GM18861 (cell line): ENCODE measurements at regions not wholly inside any gene's neighbourhood (a gene's known extent, or its start where the extent isn't known, plus 50 kb on each side); places are given as distances from the start of the nearest gene placed in this dataset.
A peak's percentile ranks its signal among the peaks of the same experiment; 100 is the strongest.

Experiments used
- ATAC-seq: cut with Tn5 transposase; IDR thresholded peaks from one replicate; pipeline ENCODE4 v1.9.1; 2021; ENCODE audit not compliant: unreplicated experiment

DNA sequence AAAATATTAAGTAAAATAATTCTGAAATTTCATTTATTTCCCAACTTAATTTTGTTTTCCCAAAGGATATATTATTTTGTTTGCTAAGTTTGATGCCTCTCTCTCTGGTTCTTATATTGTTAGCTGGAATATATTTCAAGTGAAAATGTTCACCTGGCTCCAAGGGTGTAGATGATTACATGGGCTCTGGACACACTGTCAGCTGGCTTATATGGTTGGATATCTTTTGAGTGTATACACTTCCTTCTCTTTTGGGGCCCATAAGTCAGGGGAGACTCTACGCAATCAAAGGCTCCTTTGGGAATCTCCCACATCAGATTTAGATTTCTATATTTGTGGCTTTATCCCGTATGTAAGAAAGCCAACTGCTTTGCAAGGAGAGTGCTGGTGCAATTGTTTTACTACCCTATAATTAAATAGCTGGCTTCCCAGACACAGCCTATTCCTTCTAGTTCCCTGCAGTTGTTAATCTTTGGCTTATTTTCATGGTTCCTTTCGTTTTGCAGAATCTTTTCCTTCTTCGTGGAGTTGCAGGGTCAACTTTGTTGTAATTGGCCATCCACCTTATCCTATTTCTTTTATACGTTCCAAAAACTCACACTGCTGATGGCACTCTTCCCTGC is 225.7 kb downstream of the DPH6 start:
- ATAC-seq = no peak

DNA sequence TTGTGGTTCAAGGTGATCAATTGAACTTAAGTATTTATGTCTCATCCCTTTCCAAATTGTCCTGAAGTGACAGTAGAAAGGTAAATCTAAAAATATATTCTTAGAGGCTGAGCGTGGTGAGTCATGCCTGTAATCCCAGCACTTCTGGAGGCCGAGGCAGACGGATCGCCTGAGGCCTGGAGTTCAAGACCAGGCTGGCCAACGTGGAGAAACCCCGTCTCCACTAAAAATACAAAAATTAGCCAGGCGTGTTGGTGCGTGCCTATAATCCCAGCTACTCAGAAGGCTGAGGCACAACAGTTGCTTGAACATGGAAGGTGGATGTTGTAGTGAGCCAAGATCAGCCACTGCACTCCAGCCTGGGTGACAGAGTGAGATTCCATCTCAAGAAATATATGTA is 226.6 kb downstream of the DPH6 start:
- ATAC-seq = no peak

DNA sequence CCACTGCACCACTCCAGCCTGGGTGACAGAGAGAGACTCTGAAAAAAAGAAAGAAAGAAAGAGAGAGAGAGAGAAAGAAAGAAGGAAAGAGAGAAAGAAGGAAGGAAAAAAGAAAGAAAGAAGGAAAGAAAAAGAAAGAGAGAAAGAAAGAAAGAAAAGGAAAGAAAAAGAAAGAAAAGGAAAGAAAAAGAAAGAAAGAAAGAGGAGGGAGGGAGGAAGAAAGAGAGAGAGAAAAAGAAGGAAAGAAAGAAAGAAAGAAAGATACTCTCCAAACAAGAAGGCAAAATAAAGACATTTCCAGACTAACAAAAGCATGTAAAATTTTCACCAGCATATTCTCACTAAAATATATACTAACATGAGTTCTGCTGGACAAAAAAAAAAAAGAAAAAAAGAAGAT is 228.7 kb downstream of the DPH6 start:
- no peak for ATAC-seq

GRCh38 chr15:35312344-35312743 is 227.2 kb upstream of the NANOGP8 start:
- ATAC-seq = no peak

- ATAC-seq = no peak
Measured at GRCh38 chr15:35311615-35312014, 226.5 kb upstream of the NANOGP8 start.

- ATAC-seq = no peak
Measured at GRCh38 chr15:35309886-35310285, 224.8 kb upstream of the NANOGP8 start.

DNA sequence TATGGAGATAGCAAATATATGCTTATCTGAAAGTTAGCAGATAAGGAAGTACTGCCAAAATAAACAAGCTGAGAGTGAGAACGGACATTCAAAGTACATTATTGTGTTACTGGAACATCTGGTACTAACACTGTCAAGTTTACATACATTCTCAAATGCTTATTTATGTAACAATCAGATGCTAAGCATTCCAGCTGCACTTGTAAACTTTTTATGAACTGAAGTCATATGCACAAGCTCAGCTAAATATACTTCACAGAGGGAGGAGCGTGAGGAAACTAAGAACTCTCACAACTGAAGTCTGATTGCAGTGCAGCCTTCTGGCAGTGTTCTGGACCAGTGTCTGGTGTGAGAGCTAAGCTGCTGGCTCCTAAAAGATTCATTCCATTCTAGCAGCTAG is 223.7 kb upstream of the NANOGP8 start:
- ATAC-seq = no peak

DNA sequence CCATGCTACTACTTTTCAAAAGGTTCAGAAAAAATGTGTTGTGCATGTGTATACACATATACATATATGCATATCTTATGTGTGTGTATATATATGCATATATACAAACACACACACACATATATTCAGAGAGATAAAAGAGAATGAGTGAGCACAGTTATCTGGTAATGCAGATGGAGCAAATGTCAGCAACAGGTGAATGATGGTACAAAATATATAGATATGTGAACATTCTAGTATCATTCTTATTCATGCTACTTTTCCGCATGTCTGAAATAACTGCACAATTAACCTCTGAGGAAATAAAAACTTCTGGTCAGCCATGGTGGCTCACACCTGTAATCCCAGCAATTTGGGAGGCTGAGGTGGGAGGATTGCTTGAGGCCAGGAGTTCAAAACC is 222.6 kb upstream of the NANOGP8 start:
- no peak for ATAC-seq

DNA sequence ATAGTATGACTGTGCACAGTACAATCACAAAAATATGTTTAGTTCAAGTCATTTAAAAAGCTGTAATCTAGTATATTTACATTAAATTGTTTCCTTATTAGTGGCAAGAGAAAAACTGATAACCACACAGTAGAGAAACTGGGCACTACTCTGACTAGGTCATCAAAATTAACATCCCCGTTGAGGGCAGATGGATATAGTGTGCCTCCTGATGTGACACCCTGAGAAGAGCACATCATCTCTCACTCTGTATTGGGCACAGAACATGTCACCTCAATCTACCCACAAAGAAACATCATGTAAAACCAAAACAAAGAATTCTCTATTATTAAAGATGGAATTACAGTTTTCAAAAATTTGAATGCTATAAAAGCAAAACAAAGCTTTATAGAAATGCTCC is 221.9 kb upstream of the NANOGP8 start:
- ATAC-seq = no peak

DNA sequence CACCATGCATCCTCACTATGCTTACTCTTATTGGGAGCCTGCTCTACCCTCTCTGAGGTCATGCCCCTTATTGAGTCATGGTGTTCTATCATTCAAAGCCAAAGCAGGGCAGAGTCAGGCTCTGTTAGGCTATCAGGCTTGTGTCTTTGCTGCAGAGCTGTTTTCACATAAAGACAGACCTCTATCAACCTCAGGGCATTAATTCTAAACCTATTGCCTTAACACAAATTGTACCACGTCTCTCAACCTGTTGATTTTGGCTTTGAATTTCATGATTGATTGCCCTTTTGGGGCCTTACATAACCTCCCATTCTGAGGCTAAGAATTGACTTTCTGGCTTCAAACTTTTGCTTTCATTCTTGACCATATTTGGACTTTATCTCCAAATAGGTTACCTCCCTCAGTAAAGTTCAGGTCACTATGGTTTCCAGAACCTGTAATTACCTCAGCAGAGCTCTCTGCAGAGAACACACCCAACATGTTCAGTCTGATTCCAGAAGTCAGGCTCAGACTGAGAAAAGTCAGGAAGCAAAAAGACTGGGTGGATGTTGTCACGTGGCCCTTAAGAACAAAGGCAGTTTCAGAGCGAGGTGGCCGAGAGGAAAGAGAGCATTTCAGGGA is 221.4 kb upstream of the NANOGP8 start:
- ATAC-seq = no peak

DNA sequence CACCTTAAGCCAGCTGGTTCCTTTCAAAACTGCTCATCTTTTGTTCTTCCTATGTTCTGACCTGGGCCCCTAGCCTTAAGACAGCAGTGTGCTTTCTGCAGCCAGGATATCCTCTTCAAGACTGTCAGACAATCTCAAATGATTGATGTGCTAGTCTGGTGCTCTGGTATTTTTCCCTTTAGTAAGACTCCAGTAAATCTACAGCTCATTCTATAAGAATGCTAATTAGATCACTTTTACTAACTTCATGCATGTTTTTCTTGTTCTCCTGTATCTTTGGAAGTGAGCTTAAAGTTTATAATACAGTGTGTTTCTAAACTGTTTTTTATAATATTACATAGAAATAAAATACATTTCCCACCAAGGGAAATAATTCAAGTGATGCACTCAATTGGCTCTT is 220.9 kb upstream of the NANOGP8 start:
- ATAC-seq = no peak

DNA sequence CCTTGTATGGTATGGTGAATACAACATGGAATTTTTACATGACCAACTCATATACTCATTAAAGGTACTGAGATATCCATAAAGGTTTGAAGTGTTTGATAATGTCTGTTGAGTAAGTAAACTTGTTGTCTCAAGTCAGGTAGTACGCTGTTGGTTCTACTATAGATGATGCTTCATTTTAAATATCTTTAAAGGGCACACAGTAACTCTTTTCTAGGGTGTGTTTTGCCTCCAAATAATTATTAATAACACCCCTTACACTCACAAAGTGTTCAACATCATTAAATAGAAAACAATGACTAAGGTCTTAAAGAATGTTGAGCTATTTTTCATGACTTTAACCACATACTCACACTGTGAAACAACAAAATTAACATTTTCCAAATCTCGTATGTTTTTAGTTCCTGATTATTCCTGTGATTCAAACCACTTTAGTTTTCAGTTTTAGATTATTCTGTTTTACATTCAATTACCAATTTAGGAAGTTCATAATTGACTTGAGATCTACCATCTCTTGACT is 220.0 kb upstream of the NANOGP8 start:
- no peak for ATAC-seq

- no peak for ATAC-seq
Measured at GRCh38 chr15:35304389-35304788, 219.3 kb upstream of the NANOGP8 start.

GRCh38 chr15:35302334-35302733 is 217.2 kb upstream of the NANOGP8 start:
- no peak for ATAC-seq

- ATAC-seq = no peak
Measured at GRCh38 chr15:35301088-35301487, 216.0 kb upstream of the NANOGP8 start.

GRCh38 chr15:35299059-35299735 is 214.1 kb upstream of the NANOGP8 start:
- ATAC-seq = no peak

DNA sequence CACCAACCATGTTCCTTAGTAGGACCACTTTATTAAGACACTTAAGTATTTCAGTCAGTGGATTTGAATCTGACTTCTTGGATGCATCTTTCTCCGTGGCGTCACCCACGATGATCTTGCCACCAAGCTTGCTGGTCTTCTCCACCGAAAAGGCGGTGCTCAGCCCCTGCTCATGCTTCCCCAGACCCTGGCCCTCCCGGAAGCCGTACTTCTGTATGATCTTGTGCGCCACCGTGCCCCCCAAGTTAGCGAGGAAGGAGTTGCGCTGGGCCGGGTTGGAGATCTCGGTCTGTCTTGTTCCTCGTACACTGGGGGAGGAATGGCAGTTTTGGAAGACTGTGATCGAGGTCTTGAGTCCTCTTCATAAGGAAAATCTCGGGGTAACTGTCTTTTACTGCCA is 213.4 kb upstream of the NANOGP8 start:
- no peak for ATAC-seq

GRCh38 chr15:35293353-35294130 is 208.4 kb upstream of the NANOGP8 start:
- peak; percentile 42 for ATAC-seq

DNA sequence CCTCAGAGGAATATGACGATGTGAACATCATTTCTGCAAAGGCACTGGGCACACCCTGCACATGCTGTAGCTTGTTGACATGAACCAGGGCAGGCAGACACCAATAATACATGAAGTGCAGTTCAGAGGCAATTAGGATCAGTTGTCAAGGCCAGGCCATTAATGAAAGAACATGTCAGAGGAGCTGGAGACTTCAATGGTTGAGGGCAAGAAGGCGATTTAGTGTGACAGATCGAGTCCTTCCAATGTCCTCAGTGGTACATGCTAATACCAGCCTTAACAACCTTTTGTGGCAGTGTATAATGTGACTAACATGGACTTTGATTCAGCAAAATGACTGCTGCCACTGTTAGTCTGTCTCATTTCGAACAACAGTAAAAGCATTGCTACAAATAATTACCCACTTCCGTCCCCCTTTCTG is 205.2 kb upstream of the NANOGP8 start:
- no peak for ATAC-seq

DNA sequence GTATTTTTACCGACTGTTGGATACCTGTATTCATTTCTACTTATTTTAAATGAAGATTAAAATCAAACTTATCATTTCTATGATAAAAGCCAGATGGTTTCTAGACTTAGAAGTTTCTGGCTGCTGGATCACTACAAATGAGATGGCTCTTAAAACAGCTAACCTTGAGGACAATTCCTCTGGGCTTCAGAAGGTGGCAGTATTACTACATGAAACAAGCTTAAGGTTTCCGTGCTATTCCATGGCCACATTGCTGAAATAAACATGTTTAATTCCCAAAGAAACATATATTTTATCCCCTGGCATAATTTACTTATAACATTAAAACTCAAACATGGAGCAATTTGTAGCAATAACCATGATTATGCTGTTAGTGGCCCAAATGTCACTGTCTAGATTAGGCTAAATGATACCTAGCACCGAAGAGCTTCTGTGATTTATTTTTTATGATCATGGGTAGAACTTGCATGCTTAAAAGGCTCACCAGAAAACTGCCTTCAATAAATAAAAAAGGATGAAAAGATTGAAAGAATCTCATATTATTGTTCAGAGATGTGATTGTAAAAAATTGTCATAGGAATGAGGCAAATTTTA is 204.0 kb upstream of the NANOGP8 start:
- ATAC-seq = no peak

DNA sequence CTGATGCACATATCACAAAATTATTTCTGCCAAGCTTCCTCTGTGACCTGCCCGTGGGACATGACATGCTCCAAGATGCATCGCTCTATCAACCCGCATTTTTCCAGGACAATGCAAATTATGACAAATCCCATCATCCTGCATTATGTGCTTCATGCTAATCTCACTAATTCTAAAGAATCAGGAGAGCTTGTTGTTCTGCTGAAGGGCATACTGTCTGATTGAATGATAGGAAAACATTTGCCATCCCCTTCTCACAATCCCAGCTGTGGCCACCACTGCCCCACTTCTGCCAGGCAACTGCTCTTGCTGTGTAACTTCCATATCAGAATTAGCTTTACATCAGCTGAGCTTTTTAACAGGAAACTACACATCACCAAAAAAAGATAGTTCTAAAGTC is 203.5 kb upstream of the NANOGP8 start:
- ATAC-seq = no peak
